Erythroblast (primary cell): ENCODE measurements at regions not wholly inside any gene's neighbourhood (a gene's known extent, or its start where the extent isn't known, plus 50 kb on each side); places are given as distances from the start of the nearest gene placed in this dataset.

Source experiments
- GATA1 ChIP-seq: IDR thresholded peaks from 2 replicates; pipeline ENCODE4 v1.6.1; 2011; ENCODE audit warnings: low read depth, mild to moderate bottlenecking, control low read depth, low read length, moderate library complexity
- POLR2A ChIP-seq: IDR thresholded peaks from 2 replicates; pipeline ENCODE4 v1.6.1; 2011; ENCODE audit warnings: mild to moderate bottlenecking, low read length

- TF ChIP-seq POLR2A, result no peak
- TF ChIP-seq GATA1, result no peak
These were observed 460.4 kb upstream of the HS3ST1 start for GRCh38 chr4:11889099-11889498.
